GM23338 (cell line): ENCODE measurements at regions not wholly inside any gene's neighbourhood (a gene's known extent, or its start where the extent isn't known, plus 50 kb on each side); places are given as distances from the start of the nearest gene placed in this dataset.

Experiments
- ATAC-seq: fragments of 200-7000 bp; cut with Tn5 transposase; 3 replicates; pipeline ENCODE4 v1.9.1; 2020
- DNase-seq: peaks from one replicate; pipeline ENCODE4 v3.0.0-alpha.2; 2015; ENCODE audit warnings: low spot score
- H2AFZ ChIP-seq: fragments of 200-600 bp; sonication (generic); 2 replicates; pipeline ENCODE4 v1.8.0; 2016; ENCODE audit warnings: antibody characterized with exemption, mild to moderate bottlenecking, moderate library complexity
- H3F3A ChIP-seq: fragments of 200-600 bp; sonication (generic); replicated peaks from 2 replicates; pipeline ENCODE4 v1.8.0; 2017; ENCODE audit warnings: antibody characterized with exemption, mixed run types, low read depth
- H3K27ac ChIP-seq: fragments of 200-600 bp; sonication (generic); 2 replicates; pipeline ENCODE4 v1.6.1; 2016; ENCODE audit warnings: low read depth
- H3K27me3 ChIP-seq: fragments of 200-600 bp; sonication (generic); 2 replicates; pipeline ENCODE4 v1.8.0; 2016; ENCODE audit warnings: mild to moderate bottlenecking, mixed run types, moderate library complexity; ENCODE audit not compliant: insufficient read depth
- H3K36me3 ChIP-seq: fragments of 200-600 bp; sonication (generic); 2 replicates; pipeline ENCODE4 v1.8.0; 2016; ENCODE audit warnings: mild to moderate bottlenecking; ENCODE audit not compliant: insufficient read depth
- H3K4me1 ChIP-seq: fragments of 200-600 bp; sonication (generic); 2 replicates; pipeline ENCODE4 v1.8.0; 2016; ENCODE audit warnings: mild to moderate bottlenecking, moderate library complexity; ENCODE audit not compliant: insufficient read depth
- H3K4me2 ChIP-seq: fragments of 200-600 bp; sonication (generic); 2 replicates; pipeline ENCODE4 v1.7.1; 2017; ENCODE audit warnings: mixed run types
- H3K4me3 ChIP-seq: fragments of 200-600 bp; sonication (generic); 2 replicates; pipeline ENCODE4 v1.6.1; 2016; ENCODE audit warnings: mixed run types
- H3K79me2 ChIP-seq: fragments of 200-600 bp; sonication (generic); replicated peaks from 2 replicates; pipeline ENCODE4 v1.8.0; 2017; ENCODE audit warnings: mild to moderate bottlenecking; ENCODE audit not compliant: insufficient read depth
- H3K9me2 ChIP-seq: fragments of 200-600 bp; sonication (generic); 2 replicates; pipeline ENCODE4 v1.8.0; 2017; ENCODE audit not compliant: insufficient read depth
- H4K20me1 ChIP-seq: fragments of 200-600 bp; sonication (generic); replicated peaks from 2 replicates; pipeline ENCODE4 v1.8.0; 2017; ENCODE audit warnings: mild to moderate bottlenecking; ENCODE audit not compliant: insufficient read depth
- H3K27ac Mint-ChIP-seq: 2 replicates; pipeline ENCODE4 v1.8.0; 2020; ENCODE audit warnings: inconsistent platforms, mild to moderate bottlenecking, moderate library complexity, mixed read lengths
- H3K27me3 Mint-ChIP-seq: 3 replicates; pipeline ENCODE4 v1.8.0; 2022; ENCODE audit warnings: low read depth, mild to moderate bottlenecking, moderate library complexity, mixed read lengths, inconsistent platforms; ENCODE audit not compliant: insufficient read depth, poor library complexity
- H3K36me3 Mint-ChIP-seq: 3 replicates; pipeline ENCODE4 v1.8.0; 2021; ENCODE audit warnings: low read depth, mild to moderate bottlenecking, inconsistent platforms, moderate library complexity, mixed read lengths
- H3K4me1 Mint-ChIP-seq: 3 replicates; pipeline ENCODE4 v1.8.0; 2020; ENCODE audit warnings: mild to moderate bottlenecking, inconsistent platforms, mixed read lengths
- H3K4me3 Mint-ChIP-seq: 3 replicates; pipeline ENCODE4 v1.8.0; 2021; ENCODE audit warnings: moderate library complexity, mild to moderate bottlenecking, inconsistent platforms, mixed read lengths
- H3K9me3 Mint-ChIP-seq: 3 replicates; pipeline ENCODE4 v1.8.0; 2020; ENCODE audit warnings: moderate library complexity, mild to moderate bottlenecking, inconsistent platforms, mixed read lengths
- CREB1 ChIP-seq: fragments of 250-450 bp; sonication (Bioruptor Pico); IDR thresholded peaks from 2 replicates; pipeline ENCODE4 v1.5.0; 2020; ENCODE audit warnings: low read depth, mild to moderate bottlenecking, moderate library complexity
- CTCF ChIP-seq, 2 experiments: fragments of 200-600 bp in 1 of 2; sonication (generic) in 1 of 2; conservative IDR thresholded peaks; 2 replicates each; pipeline versions ENCODE4 v1.5.1 to v1.6.1; 2016 to 2017; ENCODE audit warnings: antibody characterized with exemption in 2 of 2, low read depth in 2 of 2, mild to moderate bottlenecking in 2 of 2, moderate library complexity in 1 of 2
- ETS1 ChIP-seq: IDR thresholded peaks from 2 replicates; pipeline ENCODE4 v1.6.1; 2016; ENCODE audit warnings: antibody characterized with exemption
- EZH2 ChIP-seq: fragments of 200-600 bp; sonication (generic); IDR thresholded peaks from one replicate; pipeline ENCODE4 v1.8.0; 2017; ENCODE audit warnings: antibody characterized with exemption, mild to moderate bottlenecking, low read depth; ENCODE audit not compliant: unreplicated experiment
- EZH2phosphoT487 ChIP-seq: fragments of 200-600 bp; sonication (generic); IDR thresholded peaks from one replicate; pipeline ENCODE4 v1.8.1; 2018; ENCODE audit warnings: antibody characterized with exemption; ENCODE audit not compliant: unreplicated experiment
- JUNB ChIP-seq: IDR thresholded peaks from one replicate; pipeline ENCODE4 v1.6.1; 2016; ENCODE audit warnings: antibody characterized with exemption; ENCODE audit not compliant: unreplicated experiment
- POLR2AphosphoS5 ChIP-seq: IDR thresholded peaks from 2 replicates; pipeline ENCODE4 v1.6.1; 2016; ENCODE audit warnings: antibody characterized with exemption, low read depth
- REST ChIP-seq: IDR thresholded peaks from one replicate; pipeline ENCODE4 v1.6.1; 2018; ENCODE audit warnings: antibody characterized with exemption; ENCODE audit not compliant: unreplicated experiment
- ZNF114 ChIP-seq: fragments of 250-450 bp; sonication (Bioruptor Pico); IDR thresholded peaks from 2 replicates; pipeline ENCODE4 v1.5.0; 2020; ENCODE audit warnings: mild to moderate bottlenecking, moderate library complexity
- ZNF331 ChIP-seq: fragments of 250-450 bp; sonication (Bioruptor Pico); IDR thresholded peaks from 2 replicates; pipeline ENCODE4 v1.5.0; 2020; ENCODE audit warnings: low read depth, mild to moderate bottlenecking, moderate library complexity

DNA sequence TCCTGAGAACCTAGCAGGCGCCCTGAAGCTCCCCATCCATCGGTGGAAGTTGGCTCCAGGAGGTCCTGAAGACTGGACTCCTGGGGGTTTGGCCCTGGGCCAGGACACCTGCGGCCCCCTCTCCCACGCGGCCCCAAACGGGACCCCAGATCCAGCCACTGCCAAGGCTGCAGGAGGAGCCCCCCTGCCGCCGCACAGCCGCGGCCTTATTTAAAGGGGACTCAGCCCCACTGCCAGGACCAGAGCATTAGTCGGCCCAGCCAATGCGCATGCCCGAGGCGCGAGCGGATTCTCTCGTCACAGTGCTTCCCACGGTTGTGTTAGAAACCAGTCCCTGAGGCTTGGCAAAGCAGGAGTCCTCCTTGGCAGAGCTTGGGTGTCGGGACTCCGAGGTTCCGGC, 775.2 kb upstream of the ALG10B start:
- Histone ChIP-seq H2AFZ (no peak overlapping the region), H4K20me1 (no peaks in the 10 kb centered on the region), H3K4me3 (no peak overlapping the region), H3K27me3 (no peaks in the 10 kb centered on the region), H3K4me2 (no peak overlapping the region), H3K36me3 (no peaks in the 10 kb centered on the region), H3K79me2 (no peaks in the 10 kb centered on the region), H3K9me2 (no peaks in the 10 kb centered on the region), H3F3A (no peaks in the 10 kb centered on the region), H3K4me1 (no peaks in the 10 kb centered on the region), H3K27ac (no peak overlapping the region)
- Mint-ChIP-seq H3K4me3 (no peak overlapping the region), H3K27ac (no peak overlapping the region), H3K36me3 (peaks cover 53% of the 10 kb centered on the region), H3K9me3 (peaks cover 100% of the 10 kb centered on the region), H3K4me1 (no peaks in the 10 kb centered on the region), H3K27me3 (peaks cover 14% of the 10 kb centered on the region)
- ATAC-seq (no peak), DNase-seq (no peak)
- TF ChIP-seq REST (no peak), JUNB (no peak), EZH2phosphoT487 (no peak), POLR2AphosphoS5 (no peak), ETS1 (no peak), ZNF114 (no peak), CTCF (conservative IDR thresholded peaks at IDR 0.05; ENCODE audit: low read depth in 2 of 2) (no peak), ZNF331 (CRISPR knock-in tag) (no peak), EZH2 (no peak), CREB1 (CRISPR knock-in tag) (no peak)
